MG63 (cell line): ENCODE measurements at regions not wholly inside any gene's neighbourhood (a gene's known extent, or its start where the extent isn't known, plus 50 kb on each side); places are given as distances from the start of the nearest gene placed in this dataset.

Source experiments
- DNase-seq: peaks from one replicate; pipeline ENCODE4 v3.0.0-alpha.2; 2020
- H3K27me3 ChIP-seq: fragments of 250-450 bp; sonication (Bioruptor Pico); 2 replicates; pipeline ENCODE4 v1.5.1; 2020; ENCODE audit warnings: mild to moderate bottlenecking, moderate library complexity
- H3K36me3 ChIP-seq: fragments of 250-450 bp; sonication (Bioruptor Pico); 2 replicates; pipeline ENCODE4 v1.5.1; 2020; ENCODE audit warnings: mild to moderate bottlenecking, moderate library complexity
- H3K4me3 ChIP-seq: fragments of 250-450 bp; sonication (Bioruptor Pico); 2 replicates; pipeline ENCODE4 v1.5.1; 2020; ENCODE audit warnings: mild to moderate bottlenecking, moderate library complexity
- H3K9me3 ChIP-seq: fragments of 250-450 bp; sonication (Bioruptor Pico); 2 replicates; pipeline ENCODE4 v1.5.1; 2020; ENCODE audit warnings: mild to moderate bottlenecking, moderate library complexity

GRCh38 chr1:111556325-111557037 lies 53.0 kb upstream of the ADORA3 start:
- H3K4me3 ChIP-seq: no peak overlapping the region
- H3K36me3 ChIP-seq: no peaks in the 10 kb centered on the region
- H3K27me3 ChIP-seq: no peaks in the 10 kb centered on the region
- DNase-seq: no peak
- H3K9me3 ChIP-seq: no peaks in the 10 kb centered on the region

- Histone ChIP-seq H3K9me3 (no peaks in the 10 kb centered on the region), H3K27me3 (no peaks in the 10 kb centered on the region), H3K36me3 (no peaks in the 10 kb centered on the region), H3K4me3 (no peak overlapping the region)
- no peak for DNase-seq
Observed at GRCh38 chr1:111559736-111560279, 56.4 kb upstream of the ADORA3 start.

- Histone ChIP-seq H3K9me3 (no peaks in the 10 kb centered on the region), H3K4me3 (no peak overlapping the region), H3K27me3 (no peaks in the 10 kb centered on the region), H3K36me3 (no peaks in the 10 kb centered on the region)
- no peak for DNase-seq
Observed at GRCh38 chr1:111561328-111561727, 57.9 kb upstream of the ADORA3 start.

GRCh38 chr1:111563619-111564018 lies 56.0 kb upstream of the RAP1A start:
- H3K36me3 ChIP-seq: no peaks in the 10 kb centered on the region
- peak; percentile 66 for DNase-seq
- H3K27me3 ChIP-seq: no peaks in the 10 kb centered on the region
- H3K4me3 ChIP-seq: no peak overlapping the region
- no peaks in the 10 kb centered on the region for H3K9me3 ChIP-seq

GRCh38 chr1:111565079-111565478 lies 54.5 kb upstream of the RAP1A start:
- no peaks in the 10 kb centered on the region for H3K9me3 ChIP-seq
- H3K27me3 ChIP-seq: no peaks in the 10 kb centered on the region
- H3K36me3 ChIP-seq: no peaks in the 10 kb centered on the region
- no peak overlapping the region for H3K4me3 ChIP-seq
- peak; percentile 87 for DNase-seq

GRCh38 chr1:111565968-111566367 lies 53.6 kb upstream of the RAP1A start:
- H3K36me3 ChIP-seq: no peaks in the 10 kb centered on the region
- H3K27me3 ChIP-seq: no peaks in the 10 kb centered on the region
- no peak for DNase-seq
- no peaks in the 10 kb centered on the region for H3K9me3 ChIP-seq
- no peak overlapping the region for H3K4me3 ChIP-seq

- H3K27me3 ChIP-seq: no peaks in the 10 kb centered on the region
- no peak for DNase-seq
- H3K4me3 ChIP-seq: no peak overlapping the region
- no peaks in the 10 kb centered on the region for H3K36me3 ChIP-seq
- H3K9me3 ChIP-seq: no peaks in the 10 kb centered on the region
Observed at GRCh38 chr1:111568160-111568647, 51.4 kb upstream of the RAP1A start.
